ENCODE measurements at regions not wholly inside any gene's neighbourhood (a gene's known extent, or its start where the extent isn't known, plus 50 kb on each side); places are given as distances from the start of the nearest gene placed in this dataset.

GRCh38 chr10:22765660-22766547, 51.5 kb upstream of the PIP4K2A start:
- DNase-seq, result no peak

DNA sequence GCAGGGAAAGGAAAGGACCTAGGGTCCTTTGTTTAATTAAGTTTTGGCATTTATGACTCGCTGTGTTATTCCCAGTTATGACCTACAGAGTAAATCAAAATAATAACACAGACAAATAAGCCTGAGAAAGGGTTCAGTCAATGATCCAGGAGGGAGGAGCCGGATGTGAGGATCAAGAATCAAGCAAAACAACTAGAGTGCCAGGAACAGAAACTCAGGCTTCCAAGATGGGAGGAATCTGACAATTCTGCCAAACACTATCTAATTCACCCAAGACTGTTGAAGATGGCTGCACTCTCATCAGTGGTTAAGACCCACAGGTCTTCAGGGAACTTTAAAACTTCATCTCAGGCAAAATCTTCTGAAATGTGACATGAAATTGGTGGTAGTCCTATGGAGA, 50.3 kb upstream of the PIP4K2A start:
- DNase-seq, result no peak
